ENCODE measurements at regions not wholly inside any gene's neighbourhood (a gene's known extent, or its start where the extent isn't known, plus 50 kb on each side); places are given as distances from the start of the nearest gene placed in this dataset.
"Not testable (repeated sequence)": the region's sequence is repeated elsewhere in the genome, so short reads cannot be mapped to it uniquely, and the experiment has no call there.

- peaks cover 17% of the 10 kb centered on the region for H3K9me3 ChIP-seq (ENCODE audit: low read length)
- DNase-seq (ENCODE audit: low spot score); ATAC-seq; CTCF ChIA-PET (ENCODE audit: low intra/inter-chr PET ratio, low total read pairs); BruUV-seq (replicated peaks); H2AFZ ChIP-seq (ENCODE audit: low read length); intact Hi-C loops (cut with micrococcal nuclease; ENCODE audit: unreplicated experiment); H4K20me1 ChIP-seq (ENCODE audit: insufficient read depth, low read length); in situ Hi-C loops (cut with HindIII; ENCODE audit: extremely low pct_ligation_motif_present, low pct_unique_long_range_greater_than_20kb); FAIRE-seq; H3K4me1 ChIP-seq (ENCODE audit: insufficient read depth, low read length); H3K79me2 ChIP-seq (ENCODE audit: insufficient read depth, low read length); H3K4me3 ChIP-seq (replicated peaks in 1 of 3; ENCODE audit: insufficient read depth in 1 of 3, low read depth in 2 of 3, low read length in 3 of 3); H3K9ac ChIP-seq (ENCODE audit: insufficient read depth, low read depth, low read length); H3K27ac ChIP-seq (ENCODE audit: extremely low read length, insufficient read depth, low read length); H3K27me3 ChIP-seq (ENCODE audit: control insufficient read depth in 1 of 2, insufficient read depth in 2 of 2, low read length in 2 of 2); H3K36me3 ChIP-seq (replicated peaks in 1 of 2; ENCODE audit: control insufficient read depth in 1 of 2, insufficient read depth in 2 of 2, low read length in 2 of 2); H3K4me2 ChIP-seq (ENCODE audit: low read depth, low read length); POLR2A ChIA-PET: not testable (repeated sequence)
- WGBS (ENCODE audit: low lambda C conversion rate), result no CpG with 5 or more reads among the region's 45 CpGs
Measured at GRCh38 chr5:153296251-153296844, 194.1 kb upstream of the GRIA1 start.

- WGBS (ENCODE audit: low lambda C conversion rate), result under 1% methylated on average over 4 of the region's 4 CpGs
- H3K9me3 ChIP-seq (ENCODE audit: low read length), result peaks cover 17% of the 10 kb centered on the region
- H2AFZ ChIP-seq (ENCODE audit: low read length), result no peak overlapping the region
- H3K36me3 ChIP-seq (replicated peaks in 1 of 2; ENCODE audit: control insufficient read depth in 1 of 2, insufficient read depth in 2 of 2, low read length in 2 of 2), result no peaks in the 10 kb centered on the region
- no peak overlapping the region for H3K4me3 ChIP-seq (replicated peaks in 1 of 3; ENCODE audit: insufficient read depth in 1 of 3, low read depth in 2 of 3, low read length in 3 of 3)
- intact Hi-C loops (cut with micrococcal nuclease; ENCODE audit: unreplicated experiment), result no loop called here
- no peak for ATAC-seq
- no TSS peak for BruUV-seq (replicated peaks)
- H3K4me2 ChIP-seq (ENCODE audit: low read depth, low read length), result no peak overlapping the region
- no peak overlapping the region for H3K27ac ChIP-seq (ENCODE audit: extremely low read length, insufficient read depth, low read length)
- H3K9ac ChIP-seq (ENCODE audit: insufficient read depth, low read depth, low read length), result no peak overlapping the region
- POLR2A ChIA-PET, result no interaction called here
- no peak for DNase-seq (ENCODE audit: low spot score)
- H3K4me1 ChIP-seq (ENCODE audit: insufficient read depth, low read length), result no peaks in the 10 kb centered on the region
- FAIRE-seq, result no peak
- H3K79me2 ChIP-seq (ENCODE audit: insufficient read depth, low read length), result no peaks in the 10 kb centered on the region
- CTCF ChIA-PET (ENCODE audit: low intra/inter-chr PET ratio, low total read pairs), result no interaction called here
- no peaks in the 10 kb centered on the region for H3K27me3 ChIP-seq (ENCODE audit: control insufficient read depth in 1 of 2, insufficient read depth in 2 of 2, low read length in 2 of 2)
- no peaks in the 10 kb centered on the region for H4K20me1 ChIP-seq (ENCODE audit: insufficient read depth, low read length)
- in situ Hi-C loops (cut with HindIII; ENCODE audit: extremely low pct_ligation_motif_present, low pct_unique_long_range_greater_than_20kb), result no loop called here
- no peak for TF ChIP-seq GABPB1 (CRISPR knock-in tag; IDR thresholded peaks at IDR 0.05)
- TF ChIP-seq ZNF597 (CRISPR knock-in tag; IDR thresholded peaks at IDR 0.05), result no peak
- no peak for TF ChIP-seq MLLT10 (CRISPR knock-in tag; IDR thresholded peaks at IDR 0.05)
- no peak for TF ChIP-seq HNF4G (IDR thresholded peaks at IDR 0.05; ENCODE audit: borderline replicate concordance, low read depth, low read length)
- TF ChIP-seq HNF4G (CRISPR knock-in tag; IDR thresholded peaks at IDR 0.05; ENCODE audit: borderline replicate concordance, low read depth), result no peak
- no peak for TF ChIP-seq ZNF550 (CRISPR knock-in tag; IDR thresholded peaks at IDR 0.05; ENCODE audit: borderline replicate concordance)
- TF ChIP-seq MXD3 (CRISPR knock-in tag; IDR thresholded peaks at IDR 0.05), result no peak
- no peak for TF ChIP-seq ZNF761 (CRISPR knock-in tag; conservative IDR thresholded peaks at IDR 0.05)
- TF ChIP-seq GFI1 (CRISPR knock-in tag; IDR thresholded peaks at IDR 0.05; ENCODE audit: borderline replicate concordance), result no peak
- TF ChIP-seq CREBL2 (CRISPR knock-in tag; IDR thresholded peaks at IDR 0.05; ENCODE audit: borderline replicate concordance), result no peak
- TF ChIP-seq THRA (CRISPR knock-in tag; IDR thresholded peaks at IDR 0.05; ENCODE audit: borderline replicate concordance), result no peak
- no peak for TF ChIP-seq ZNF678 (CRISPR knock-in tag; IDR thresholded peaks at IDR 0.05)
- no peak for TF ChIP-seq ZNF800 (CRISPR knock-in tag; IDR thresholded peaks at IDR 0.05)
Measured at GRCh38 chr5:153299891-153300290, 190.6 kb upstream of the GRIA1 start.
